HUES6 (cell line): ENCODE measurements at regions not wholly inside any gene's neighbourhood (a gene's known extent, or its start where the extent isn't known, plus 50 kb on each side); places are given as distances from the start of the nearest gene placed in this dataset.

Source experiments
- H3K27ac ChIP-seq: 2 replicates; pipeline ENCODE4 v1.7.0; 2013; ENCODE audit warnings: low read depth, mild to moderate bottlenecking, low read length, inconsistent platforms
- H3K27me3 ChIP-seq: 2 replicates; pipeline ENCODE4 v1.6.1; 2013; ENCODE audit warnings: low read length; ENCODE audit not compliant: control insufficient read depth, insufficient read depth
- H3K36me3 ChIP-seq: 2 replicates; pipeline ENCODE4 v1.6.1; 2013; ENCODE audit warnings: low read length; ENCODE audit not compliant: control insufficient read depth, insufficient read depth
- H3K4me1 ChIP-seq: 2 replicates; pipeline ENCODE4 v1.6.1; 2013; ENCODE audit warnings: low read length; ENCODE audit not compliant: control insufficient read depth, insufficient read depth
- H3K4me3 ChIP-seq: 2 replicates; pipeline ENCODE4 v1.5.1; 2013; ENCODE audit warnings: low read depth, low read length
- H3K9ac ChIP-seq: one replicate; pipeline ENCODE4 v1.6.1; 2013; ENCODE audit warnings: mild to moderate bottlenecking, low read length
- H3K9me3 ChIP-seq: 2 replicates; pipeline ENCODE4 v1.6.1; 2013; ENCODE audit warnings: low read depth, low read length; ENCODE audit not compliant: control insufficient read depth, insufficient read depth

- Histone ChIP-seq H3K9me3 (no peaks in the 10 kb centered on the region), H3K9ac (no peak overlapping the region), H3K36me3 (no peaks in the 10 kb centered on the region), H3K27ac (no peak overlapping the region), H3K27me3 (no peaks in the 10 kb centered on the region), H3K4me3 (no peak overlapping the region), H3K4me1 (no peaks in the 10 kb centered on the region)
Measured at GRCh38 chr12:58580095-58580494, 340.2 kb downstream of the LRIG3 start.

DNA sequence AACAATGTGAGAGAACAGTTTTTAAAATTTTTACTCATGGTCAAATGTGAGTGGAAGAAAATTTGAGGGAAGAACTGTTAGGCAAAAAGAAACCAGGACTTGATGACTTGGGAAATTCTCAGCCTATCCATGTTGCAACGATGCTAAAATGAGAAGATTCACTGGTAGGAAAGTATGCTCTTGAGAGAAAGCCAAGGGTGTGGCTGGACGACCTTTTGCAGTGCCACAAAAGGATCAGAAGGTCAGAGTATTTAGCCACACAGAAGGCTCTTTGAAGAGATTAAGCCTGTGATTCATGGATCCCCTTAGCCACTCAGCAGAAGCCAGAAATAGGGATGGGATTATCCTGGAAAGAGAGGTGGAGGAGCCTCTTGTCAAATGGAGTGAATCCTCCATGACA is 336.8 kb downstream of the LRIG3 start:
- H3K4me1 ChIP-seq: no peaks in the 10 kb centered on the region
- H3K27me3 ChIP-seq: no peaks in the 10 kb centered on the region
- H3K9me3 ChIP-seq: no peaks in the 10 kb centered on the region
- no peak overlapping the region for H3K9ac ChIP-seq
- no peak overlapping the region for H3K27ac ChIP-seq
- no peak overlapping the region for H3K4me3 ChIP-seq
- H3K36me3 ChIP-seq: no peaks in the 10 kb centered on the region

GRCh38 chr12:58583940-58584339 is 336.4 kb downstream of the LRIG3 start:
- H3K4me3 ChIP-seq: no peak overlapping the region
- H3K36me3 ChIP-seq: no peaks in the 10 kb centered on the region
- no peaks in the 10 kb centered on the region for H3K27me3 ChIP-seq
- H3K4me1 ChIP-seq: no peaks in the 10 kb centered on the region
- H3K27ac ChIP-seq: no peak overlapping the region
- no peaks in the 10 kb centered on the region for H3K9me3 ChIP-seq
- H3K9ac ChIP-seq: no peak overlapping the region

- no peaks in the 10 kb centered on the region for H3K9me3 ChIP-seq
- no peaks in the 10 kb centered on the region for H3K36me3 ChIP-seq
- H3K27me3 ChIP-seq: no peaks in the 10 kb centered on the region
- no peak overlapping the region for H3K27ac ChIP-seq
- no peak overlapping the region for H3K9ac ChIP-seq
- H3K4me1 ChIP-seq: no peaks in the 10 kb centered on the region
- H3K4me3 ChIP-seq: no peak overlapping the region
Measured at GRCh38 chr12:58584880-58585279, 335.4 kb downstream of the LRIG3 start.

- Histone ChIP-seq H3K9ac (no peak overlapping the region), H3K27ac (no peak overlapping the region), H3K36me3 (no peaks in the 10 kb centered on the region), H3K9me3 (no peaks in the 10 kb centered on the region), H3K4me3 (no peak overlapping the region), H3K4me1 (no peaks in the 10 kb centered on the region), H3K27me3 (no peaks in the 10 kb centered on the region)
Measured at GRCh38 chr12:58586762-58587161, 333.5 kb downstream of the LRIG3 start.

GRCh38 chr12:58588770-58589169 is 331.5 kb downstream of the LRIG3 start:
- H3K36me3 ChIP-seq: no peaks in the 10 kb centered on the region

DNA sequence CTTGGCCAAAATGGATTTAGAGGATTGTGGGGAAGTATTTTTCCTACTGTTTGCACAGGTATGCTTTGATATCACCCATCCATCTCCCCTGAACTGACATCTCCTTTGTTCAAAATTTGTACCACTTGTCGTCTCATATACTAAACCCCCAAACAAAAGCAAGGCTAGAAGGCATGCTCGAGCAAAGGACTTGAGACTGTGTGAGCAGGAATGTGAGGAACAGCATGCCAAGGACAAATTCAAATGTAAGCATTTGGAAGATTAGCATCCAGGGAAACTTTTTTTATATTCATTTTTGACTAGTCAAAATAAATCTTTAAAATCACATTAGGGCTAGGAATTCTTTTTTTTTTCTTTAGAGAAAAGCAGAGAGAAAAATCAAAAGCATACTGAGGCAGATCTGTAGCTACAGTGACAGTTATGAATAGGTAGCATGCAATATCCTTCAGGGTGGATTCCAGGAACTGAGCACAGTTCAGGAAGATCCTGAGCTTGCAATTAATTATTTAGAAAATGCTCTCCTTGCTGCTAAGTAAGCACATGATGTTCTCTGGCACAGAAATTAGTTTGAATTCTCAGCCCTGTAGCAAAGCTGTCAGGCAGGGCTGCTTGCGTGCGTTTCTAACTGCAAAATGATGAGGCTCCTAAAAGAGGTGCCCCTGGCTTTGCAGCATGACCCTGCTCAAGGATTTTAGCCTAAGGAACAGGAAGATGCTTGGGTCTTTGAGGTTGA is 327.7 kb downstream of the LRIG3 start:
- Histone ChIP-seq H3K27ac (no peak overlapping the region), H3K27me3 (no peaks in the 10 kb centered on the region), H3K4me1 (0 out of 2 replicates have a peak, but pooled peaks cover 2% of the 10 kb centered on the region), H3K9ac (no peak overlapping the region), H3K9me3 (no peaks in the 10 kb centered on the region), H3K4me3 (no peak overlapping the region), H3K36me3 (no peaks in the 10 kb centered on the region)

More at GRCh38 chr12:58588770-58589169, 331.5 kb downstream of the LRIG3 start:
- 0 out of 2 replicates have a peak, but pooled peaks cover 2% of the 10 kb centered on the region for H3K4me1 ChIP-seq
- no peaks in the 10 kb centered on the region for H3K27me3 ChIP-seq
- H3K4me3 ChIP-seq: no peak overlapping the region
- no peak overlapping the region for H3K9ac ChIP-seq
- no peaks in the 10 kb centered on the region for H3K9me3 ChIP-seq
- no peak overlapping the region for H3K27ac ChIP-seq

DNA sequence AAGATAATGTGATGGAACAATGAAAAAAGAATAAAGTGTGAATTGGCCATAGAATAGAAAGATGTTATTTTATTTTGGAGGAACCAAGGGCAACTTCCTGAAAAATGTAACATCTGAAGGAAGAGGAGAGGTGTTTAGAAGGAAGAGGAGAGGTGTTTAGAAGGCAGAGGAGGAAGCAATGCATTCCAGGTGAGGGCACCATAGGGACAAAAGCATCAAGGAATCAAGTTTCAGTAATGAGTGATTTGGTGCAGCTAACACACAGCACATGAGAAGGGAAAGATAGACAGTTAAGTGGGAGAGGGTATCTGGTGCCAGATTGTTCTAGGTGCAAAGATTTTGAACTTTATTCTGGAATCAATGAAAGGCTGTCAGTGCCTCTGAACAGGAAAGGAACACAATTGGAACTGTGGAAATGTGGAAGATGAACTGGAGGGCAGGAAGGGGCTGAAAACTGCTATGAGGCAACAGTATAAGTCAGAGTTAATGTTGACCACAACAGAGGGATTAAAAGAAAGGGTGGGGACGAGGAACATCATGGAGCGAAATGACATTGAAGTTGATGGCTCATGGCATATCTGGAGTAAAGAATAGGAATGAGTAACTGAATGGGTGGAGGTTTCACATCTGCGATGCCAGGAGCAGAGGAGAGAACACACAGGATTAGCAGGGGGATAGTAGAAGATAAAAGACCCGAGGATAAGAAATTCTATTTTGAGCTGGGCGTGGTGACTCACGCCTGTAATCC is 326.6 kb downstream of the LRIG3 start:
- no peak overlapping the region for H3K27ac ChIP-seq
- H3K4me1 ChIP-seq: 0 out of 2 replicates have a peak, but pooled peaks cover 2% of the 10 kb centered on the region
- no peaks in the 10 kb centered on the region for H3K27me3 ChIP-seq
- no peak overlapping the region for H3K4me3 ChIP-seq
- no peaks in the 10 kb centered on the region for H3K9me3 ChIP-seq
- no peak overlapping the region for H3K9ac ChIP-seq
- no peaks in the 10 kb centered on the region for H3K36me3 ChIP-seq

- no peak overlapping the region for H3K27ac ChIP-seq
- no peaks in the 10 kb centered on the region for H3K36me3 ChIP-seq
- H3K4me1 ChIP-seq: 0 out of 2 replicates have a peak, but pooled peaks cover 2% of the 10 kb centered on the region
- H3K4me3 ChIP-seq: no peak overlapping the region
- no peaks in the 10 kb centered on the region for H3K9me3 ChIP-seq
- H3K9ac ChIP-seq: no peak overlapping the region
- H3K27me3 ChIP-seq: no peaks in the 10 kb centered on the region
Measured at GRCh38 chr12:58596381-58596780, 323.9 kb downstream of the LRIG3 start.

DNA sequence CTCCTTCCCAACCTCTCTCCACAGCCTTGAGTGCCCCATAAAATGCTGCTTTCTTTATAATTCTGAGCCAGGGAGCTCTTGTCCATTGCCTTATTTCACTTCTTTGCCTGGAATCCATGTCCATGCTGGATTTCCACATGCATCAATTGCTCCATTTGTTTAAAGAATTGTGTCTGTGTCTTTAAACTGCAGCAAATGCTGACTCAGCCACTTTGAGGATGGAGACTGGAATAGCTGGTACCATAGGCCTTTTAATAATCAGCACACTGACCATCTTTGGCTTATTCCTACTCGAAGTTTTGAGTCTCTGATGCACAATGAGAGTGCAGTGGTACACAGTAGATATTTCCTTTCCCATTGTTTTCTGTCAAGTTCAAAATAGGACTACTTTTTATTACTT is 318.8 kb downstream of the LRIG3 start:
- no peaks in the 10 kb centered on the region for H3K4me1 ChIP-seq
- H3K9ac ChIP-seq: no peak overlapping the region
- H3K27ac ChIP-seq: no peak overlapping the region
- no peaks in the 10 kb centered on the region for H3K9me3 ChIP-seq
- no peaks in the 10 kb centered on the region for H3K36me3 ChIP-seq
- no peaks in the 10 kb centered on the region for H3K27me3 ChIP-seq
- no peak overlapping the region for H3K4me3 ChIP-seq

GRCh38 chr12:58602179-58602578 is 318.1 kb downstream of the LRIG3 start:
- H3K36me3 ChIP-seq: no peaks in the 10 kb centered on the region
- H3K4me3 ChIP-seq: no peak overlapping the region
- H3K27ac ChIP-seq: no peak overlapping the region
- H3K9ac ChIP-seq: no peak overlapping the region
- no peaks in the 10 kb centered on the region for H3K4me1 ChIP-seq
- H3K9me3 ChIP-seq: no peaks in the 10 kb centered on the region
- H3K27me3 ChIP-seq: no peaks in the 10 kb centered on the region
